CD4-positive, alpha-beta T cell treated with Interleukin-6 at 100 ng/mL for 8 hours (primary cell): ENCODE measurements at regions not wholly inside any gene's neighbourhood (a gene's known extent, or its start where the extent isn't known, plus 50 kb on each side); places are given as distances from the start of the nearest gene placed in this dataset.
"Not testable (repeated sequence)": the region's sequence is repeated elsewhere in the genome, so short reads cannot be mapped to it uniquely, and the experiment has no call there.

ENCODE experiments used
- DNase-seq: peaks from one replicate; pipeline ENCODE4 v3.0.0-alpha.2; 2020; ENCODE audit warnings: mixed read lengths, low spot score

DNA sequence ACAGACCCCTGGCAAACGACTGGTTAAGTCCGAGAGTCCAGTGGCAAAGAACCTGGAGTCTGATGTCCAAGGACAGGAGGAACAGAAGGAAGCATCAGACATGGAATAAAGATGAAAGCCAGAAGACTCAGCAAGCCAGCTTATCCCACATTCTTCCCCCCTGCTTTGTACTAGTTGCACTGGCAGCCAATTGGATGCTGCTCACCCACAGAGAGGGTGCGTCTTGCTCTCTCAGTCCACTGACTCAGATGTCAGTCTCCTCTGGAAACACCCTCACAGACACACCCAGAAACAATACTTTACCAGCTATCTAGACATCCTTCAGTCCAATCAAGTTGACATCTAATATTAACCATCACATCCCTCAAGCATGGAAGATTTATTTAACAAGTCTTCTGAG, 1265.8 kb upstream of the CNTN5 start:
- no peak for DNase-seq

GRCh38 chr11:97756571-97757335, 1264.0 kb upstream of the CNTN5 start:
- no peak for DNase-seq

DNA sequence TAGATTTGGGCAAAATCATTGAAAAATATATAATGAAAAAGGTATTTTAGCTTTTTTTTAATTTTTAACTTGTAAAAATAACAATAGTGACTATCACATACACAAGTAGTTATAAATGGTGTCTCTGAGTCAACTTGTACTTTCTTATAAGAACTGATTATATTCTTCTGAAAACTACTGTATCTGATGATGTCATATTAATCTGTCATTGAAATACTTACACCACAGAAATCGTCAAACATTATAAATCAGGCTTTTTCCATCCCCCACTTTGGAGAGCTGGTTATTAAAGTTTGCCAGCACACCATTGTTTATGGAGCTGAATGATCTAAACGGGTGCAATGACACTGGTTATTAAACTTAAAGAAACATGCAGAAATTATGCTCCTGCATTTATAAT, 1259.6 kb upstream of the CNTN5 start:
- DNase-seq: no peak

GRCh38 chr11:97764193-97764592, 1256.6 kb upstream of the CNTN5 start:
- no peak for DNase-seq

- no peak for DNase-seq
Observed at GRCh38 chr11:97764605-97765004, 1256.1 kb upstream of the CNTN5 start.

- no peak for DNase-seq
Observed at GRCh38 chr11:97770570-97770969, 1250.2 kb upstream of the CNTN5 start.

DNA sequence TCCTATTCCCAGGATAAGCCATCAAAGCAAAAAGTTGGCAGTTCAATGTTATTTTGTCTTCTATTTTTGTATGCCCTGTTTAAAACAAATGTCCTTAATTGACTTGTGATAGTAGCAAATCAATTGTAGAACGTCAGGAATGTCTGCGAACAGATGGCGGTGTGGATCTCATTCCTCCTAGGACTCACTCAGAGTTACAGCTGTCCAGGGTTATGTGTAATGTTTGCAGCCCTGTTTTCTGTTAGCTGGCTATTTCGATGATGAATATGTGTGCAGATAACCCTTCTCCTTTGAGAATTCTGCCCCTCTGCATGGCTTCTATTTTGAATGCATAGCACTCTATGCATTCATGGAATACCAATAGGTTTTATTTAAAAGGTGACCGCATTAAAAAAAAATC, 1248.0 kb upstream of the CNTN5 start:
- no peak for DNase-seq

GRCh38 chr11:97784388-97784787, 1236.4 kb upstream of the CNTN5 start:
- DNase-seq: not testable (repeated sequence)

DNA sequence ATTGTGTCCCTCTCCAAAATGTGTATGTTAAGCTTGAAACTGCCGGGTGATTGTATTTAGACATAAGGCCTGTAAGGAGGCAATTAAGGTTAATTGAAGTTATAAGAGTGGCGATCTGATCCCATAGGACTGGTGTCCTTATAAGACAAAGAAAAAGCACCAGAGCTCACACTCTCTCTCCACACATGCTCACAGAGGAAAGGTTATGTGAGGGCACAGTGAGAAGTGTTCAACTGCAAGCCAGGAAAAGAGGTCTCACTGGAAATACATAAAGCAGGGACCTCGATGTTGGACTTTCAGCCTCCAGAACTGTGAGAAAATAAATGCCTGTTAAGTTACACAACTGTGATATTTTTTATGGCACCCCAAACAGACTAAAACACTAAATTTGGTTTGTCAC, 1233.8 kb upstream of the CNTN5 start:
- DNase-seq: no peak

GRCh38 chr11:97794876-97795275, 1225.9 kb upstream of the CNTN5 start:
- no peak for DNase-seq

GRCh38 chr11:97800891-97801290, 1219.9 kb upstream of the CNTN5 start:
- no peak for DNase-seq

DNA sequence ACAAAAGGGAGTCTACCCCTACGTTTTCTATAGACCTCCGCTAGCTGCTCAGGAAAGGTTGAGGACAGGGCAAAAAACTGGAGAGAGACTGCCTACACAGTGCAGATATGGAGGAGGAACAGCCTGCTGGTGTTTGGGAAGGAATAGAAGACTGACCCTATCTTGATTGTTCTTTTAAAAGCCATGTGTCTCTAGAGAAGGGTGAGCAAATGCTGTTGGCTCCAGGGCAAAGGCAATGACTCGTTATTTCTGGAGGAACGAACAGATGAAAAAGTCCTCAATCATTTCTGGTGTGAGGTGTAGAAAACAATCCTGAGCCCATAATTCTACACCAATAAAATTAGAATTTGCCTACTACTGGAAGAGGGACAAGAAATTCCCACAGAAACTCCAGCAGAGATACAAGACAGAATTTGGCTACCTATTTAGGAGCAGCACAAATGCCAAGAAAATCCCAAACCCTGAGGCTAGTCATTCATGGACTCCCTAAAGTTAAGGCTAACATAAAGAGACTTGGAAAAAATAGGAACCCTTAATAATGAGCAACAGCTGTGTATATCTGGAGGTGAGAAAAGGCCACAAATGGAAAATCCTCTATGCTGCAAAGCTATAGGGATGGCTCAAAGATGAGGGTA, 1206.3 kb upstream of the CNTN5 start:
- no peak for DNase-seq

DNA sequence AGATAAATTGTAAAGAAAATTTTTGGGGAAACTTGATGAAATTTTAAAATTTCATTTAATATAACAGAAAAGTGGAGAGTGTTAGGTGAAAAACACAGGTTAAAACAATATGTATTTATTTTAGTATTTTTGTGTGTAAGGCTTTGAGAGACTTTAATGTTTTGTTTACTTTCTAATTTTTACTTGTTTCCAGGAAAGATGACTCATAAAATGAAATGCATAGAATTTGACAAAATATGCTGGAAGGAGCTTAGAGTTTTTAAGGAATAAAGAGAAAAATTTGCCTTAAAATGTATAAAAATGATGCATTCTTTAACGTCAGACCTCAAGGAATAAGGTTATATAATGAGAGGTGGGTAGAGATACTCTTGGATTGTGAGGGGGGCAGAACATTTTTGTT, 1205.1 kb upstream of the CNTN5 start:
- DNase-seq: no peak

DNA sequence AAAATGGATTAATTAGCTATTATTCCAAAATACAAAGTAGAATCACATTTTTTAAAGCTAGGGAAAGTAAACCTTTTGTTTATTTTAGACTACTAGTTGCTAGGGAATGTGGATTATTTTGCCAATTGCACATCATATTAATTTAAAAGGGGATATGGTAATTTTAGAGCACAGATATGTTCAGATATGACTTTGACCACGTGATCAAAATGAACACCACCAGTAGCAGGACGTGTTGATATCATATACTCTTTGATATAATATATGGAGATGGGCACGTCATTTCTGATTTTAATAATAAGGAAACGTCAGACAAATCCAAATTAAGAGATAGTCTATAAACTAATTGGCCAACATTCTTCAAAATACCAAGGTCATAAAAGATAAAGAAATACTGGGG, 1188.3 kb upstream of the CNTN5 start:
- DNase-seq: no peak

- no peak for DNase-seq
Observed at GRCh38 chr11:97833412-97833811, 1187.3 kb upstream of the CNTN5 start.

- no peak for DNase-seq
Observed at GRCh38 chr11:97844016-97844415, 1176.7 kb upstream of the CNTN5 start.

DNA sequence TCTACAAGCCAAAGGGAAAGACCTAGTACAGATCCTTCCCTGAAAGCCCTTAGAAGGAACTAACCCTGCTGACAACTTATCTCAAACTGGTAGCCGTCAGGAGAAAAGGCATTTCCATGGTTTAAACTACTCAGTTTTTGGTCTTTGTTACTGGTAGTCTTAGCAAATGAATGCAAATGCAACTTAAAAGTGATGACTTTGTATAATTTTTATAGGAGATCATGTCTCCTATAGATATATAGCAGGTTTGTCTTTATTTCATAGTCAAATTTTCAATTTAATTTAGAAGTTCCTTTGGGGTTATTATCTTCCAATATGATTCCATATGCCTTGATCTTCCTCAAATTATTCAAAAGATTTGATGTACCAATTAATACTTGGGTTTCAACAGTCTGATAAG, 1173.0 kb upstream of the CNTN5 start:
- no peak for DNase-seq

GRCh38 chr11:97850701-97851100, 1170.0 kb upstream of the CNTN5 start:
- no peak for DNase-seq

DNA sequence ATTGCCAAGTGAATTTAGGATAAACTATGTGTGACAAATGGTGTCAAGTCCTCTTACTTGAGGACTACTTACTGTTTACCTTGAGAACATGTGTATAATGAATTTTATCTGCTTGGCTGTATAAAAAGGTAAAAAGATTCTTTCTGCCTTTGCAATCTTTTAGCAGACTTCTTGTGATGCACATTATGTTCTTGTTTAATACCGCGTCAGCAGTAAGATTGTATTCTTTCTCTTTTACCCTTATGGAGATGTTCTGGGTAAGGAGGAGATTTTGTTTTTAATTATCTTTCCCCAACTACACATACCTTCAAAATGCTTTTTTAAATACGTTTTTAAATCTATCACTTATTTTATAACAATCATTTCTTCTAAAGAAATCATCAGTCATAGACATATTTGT, 1166.4 kb upstream of the CNTN5 start:
- DNase-seq: no peak

GRCh38 chr11:97854877-97855276, 1165.9 kb upstream of the CNTN5 start:
- DNase-seq: no peak

GRCh38 chr11:97856666-97857065, 1164.1 kb upstream of the CNTN5 start:
- no peak for DNase-seq

DNA sequence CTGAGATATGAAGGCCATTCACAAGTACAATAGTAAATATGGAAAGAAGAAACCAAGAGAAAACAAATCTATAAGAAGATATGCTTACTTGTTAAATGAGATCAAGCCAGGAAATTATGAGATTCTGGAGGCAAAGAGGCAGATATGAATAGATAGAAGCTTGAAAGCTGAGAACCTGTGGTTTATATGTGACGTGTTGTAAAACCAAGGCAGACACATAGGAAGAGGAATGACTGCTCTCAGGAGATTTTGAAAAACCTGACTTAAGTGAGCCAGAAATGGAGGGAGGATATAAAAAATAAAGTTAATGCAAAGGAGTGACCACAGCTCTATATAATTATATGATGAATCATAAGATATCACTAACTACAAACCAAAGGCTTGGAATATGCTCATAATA, 1160.5 kb upstream of the CNTN5 start:
- DNase-seq: no peak

DNA sequence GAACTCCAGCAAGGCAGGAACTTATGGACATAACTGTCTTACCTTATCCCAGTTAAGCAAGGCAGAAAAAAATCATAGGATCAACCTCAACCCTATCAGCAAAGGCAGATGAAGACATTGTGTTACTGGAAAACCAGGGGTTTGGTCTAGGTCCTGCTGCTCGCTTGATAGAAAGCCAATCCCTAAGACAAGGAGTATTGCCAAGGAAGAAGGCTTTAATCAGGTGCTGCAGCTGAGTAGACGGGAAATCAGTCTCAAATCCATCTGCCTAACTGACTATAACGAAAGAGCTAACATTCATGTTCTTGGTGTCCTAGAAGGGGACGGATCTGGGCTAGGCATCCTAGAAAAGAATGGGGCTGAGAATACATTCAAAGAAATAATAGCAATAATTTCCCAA, 1158.7 kb upstream of the CNTN5 start:
- DNase-seq: no peak

DNA sequence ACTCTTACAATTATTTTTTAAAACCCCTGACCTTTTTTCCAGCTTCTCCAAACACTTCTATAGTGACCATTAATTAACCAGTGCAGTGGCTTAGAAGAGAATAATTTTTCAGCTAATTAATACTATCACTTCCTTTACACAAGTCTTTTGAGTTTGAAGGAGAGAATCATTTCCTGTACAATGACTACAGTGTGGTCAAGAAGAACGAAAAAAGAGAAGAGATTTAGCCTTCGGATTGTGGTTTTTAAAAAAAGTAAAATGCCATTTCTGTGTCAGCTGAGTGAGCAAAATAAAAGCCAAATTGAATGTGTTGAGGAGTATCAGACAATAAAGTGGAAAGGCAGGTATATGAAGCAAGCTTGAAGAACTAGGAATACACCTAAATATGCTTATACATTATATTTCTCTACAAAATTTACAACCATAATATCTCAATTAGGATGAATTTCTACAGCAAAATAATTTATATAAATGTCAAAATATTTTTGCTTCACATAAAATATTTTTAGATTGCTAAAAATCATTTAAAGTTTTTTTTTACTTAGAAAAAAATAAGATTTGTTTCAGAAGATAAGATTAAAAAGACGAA, 1155.2 kb upstream of the CNTN5 start:
- no peak for DNase-seq
